Keratinocyte (primary cell): ENCODE measurements at regions not wholly inside any gene's neighbourhood (a gene's known extent, or its start where the extent isn't known, plus 50 kb on each side); places are given as distances from the start of the nearest gene placed in this dataset.

Experiments used
- DNase-seq: peaks from one replicate; pipeline ENCODE4 v3.0.0-alpha.2; 2011; ENCODE audit warnings: low read depth, missing footprints, low spot score
- FAIRE-seq: peaks from 2 replicates; lab custom pipeline; 2011; peaks lifted over from hg19 to GRCh38; lab: Jason Lieb, UNC
- H2AFZ ChIP-seq: 2 replicates; pipeline ENCODE4 v1.6.0; 2012; ENCODE audit warnings: low read length, control low read depth, inconsistent platforms; ENCODE audit not compliant: control insufficient read depth
- H3K27ac ChIP-seq: 2 replicates; pipeline ENCODE4 v1.5.1; 2011; ENCODE audit warnings: low read length; ENCODE audit not compliant: control insufficient read depth, insufficient read depth
- H3K27me3 ChIP-seq: 3 replicates; pipeline ENCODE4 v1.6.0; 2011; ENCODE audit warnings: low read length; ENCODE audit not compliant: control insufficient read depth, insufficient read depth; ENCODE audit errors: extremely low read depth
- H3K36me3 ChIP-seq, 2 experiments: 2 replicates in 1 of 2; 3 replicates in 1 of 2; pipeline ENCODE4 v1.5.1; 2011; ENCODE audit warnings: low read length in 2 of 2, mild to moderate bottlenecking in 1 of 2; ENCODE audit not compliant: control insufficient read depth in 2 of 2, insufficient read depth in 2 of 2; ENCODE audit errors: extremely low read depth in 1 of 2
- H3K4me1 ChIP-seq: 3 replicates; pipeline ENCODE4 v1.5.1; 2011; ENCODE audit warnings: low read length; ENCODE audit not compliant: control insufficient read depth, insufficient read depth; ENCODE audit errors: extremely low read depth
- H3K4me2 ChIP-seq: 3 replicates; pipeline ENCODE4 v1.6.0; 2011; ENCODE audit warnings: low read depth, low read length; ENCODE audit not compliant: control insufficient read depth, insufficient read depth; ENCODE audit errors: extremely low read depth
- H3K4me3 ChIP-seq, 3 experiments: fragments of 200-600 bp in 1 of 3; sonication (generic) in 1 of 3; 2 replicates in 2 of 3; 3 replicates in 1 of 3; pipeline ENCODE4 v1.5.1; 2011 to 2016; ENCODE audit warnings: low read length in 3 of 3, mild to moderate bottlenecking in 3 of 3, control low read depth in 2 of 3, inconsistent platforms in 1 of 3, low read depth in 1 of 3, mixed read lengths in 1 of 3, mixed run types in 1 of 3, moderate library complexity in 1 of 3; ENCODE audit not compliant: control insufficient read depth in 2 of 3, insufficient read depth in 2 of 3; ENCODE audit errors: extremely low read depth in 1 of 3
- H3K79me2 ChIP-seq: 2 replicates; pipeline ENCODE4 v1.6.0; 2012; ENCODE audit warnings: low read length; ENCODE audit not compliant: control insufficient read depth, insufficient read depth
- H3K9ac ChIP-seq: 3 replicates; pipeline ENCODE4 v1.6.0; 2011; ENCODE audit warnings: low read length; ENCODE audit not compliant: control insufficient read depth, insufficient read depth; ENCODE audit errors: extremely low read depth
- H3K9me1 ChIP-seq: 3 replicates; pipeline ENCODE4 v1.6.0; 2011; ENCODE audit warnings: low read length; ENCODE audit not compliant: control insufficient read depth, insufficient read depth; ENCODE audit errors: extremely low read depth
- H3K9me3 ChIP-seq: 2 replicates; pipeline ENCODE4 v1.5.1; 2012; ENCODE audit warnings: low read depth, low read length; ENCODE audit not compliant: control insufficient read depth
- H4K20me1 ChIP-seq: 3 replicates; pipeline ENCODE4 v1.6.0; 2011; ENCODE audit warnings: low read length; ENCODE audit not compliant: control insufficient read depth, insufficient read depth; ENCODE audit errors: extremely low read depth
- CTCF ChIP-seq, 3 experiments: IDR thresholded peaks in 1 of 3; conservative IDR thresholded peaks in 1 of 3; optimal IDR thresholded peaks in 1 of 3; 2 replicates in 2 of 3; 3 replicates in 1 of 3; pipeline versions ENCODE3 to v1.5.1; 2011; ENCODE audit warnings: low read length in 3 of 3, mild to moderate bottlenecking in 3 of 3, moderate library complexity in 2 of 3, control low read depth in 1 of 3, inconsistent platforms in 1 of 3; ENCODE audit not compliant: insufficient read depth in 2 of 3; ENCODE audit errors: extremely low read depth in 1 of 3
- EZH2 ChIP-seq: IDR thresholded peaks from one replicate; pipeline ENCODE4 v1.6.1; 2012; ENCODE audit warnings: inconsistent platforms, mild to moderate bottlenecking, low read length, moderate library complexity
- dilution Hi-C: fragments of 300-500 bp; cut with MboI; formaldehyde crosslinking; loops from one replicate; pipeline ENCODE4 v1.7.0; 2020; ENCODE audit warnings: low sequenced_read_pairs; ENCODE audit not compliant: extremely low pct_ligation_motif_present

GRCh38 chr3:124163689-124164088 is 171.8 kb upstream of the ROPN1 start:
- no peaks in the 10 kb centered on the region for H4K20me1 ChIP-seq
- H3K79me2 ChIP-seq, result no peaks in the 10 kb centered on the region
- no peak overlapping the region for H3K4me2 ChIP-seq
- dilution Hi-C loops, result no loop called here
- H3K4me3 ChIP-seq, result no peak overlapping the region
- H3K4me1 ChIP-seq, result no peaks in the 10 kb centered on the region
- H3K9me1 ChIP-seq, result no peaks in the 10 kb centered on the region
- no peak overlapping the region for H3K27ac ChIP-seq
- peaks cover 7% of the 10 kb centered on the region for H3K27me3 ChIP-seq
- TF ChIP-seq EZH2 (no peak), CTCF (optimal IDR thresholded peaks at IDR 0.05 in 1 of 3, IDR thresholded peaks at IDR 0.05 in 1 of 3, conservative IDR thresholded peaks at IDR 0.05 in 1 of 3; ENCODE audit: extremely low read depth in 1 of 3, insufficient read depth in 2 of 3, low read length in 3 of 3) (no peak)
- DNase-seq, result no peak
- no peak overlapping the region for H3K9ac ChIP-seq
- no peaks in the 10 kb centered on the region for H3K36me3 ChIP-seq
- H2AFZ ChIP-seq, result no peak overlapping the region
- no peak for FAIRE-seq
- H3K9me3 ChIP-seq, result no peaks in the 10 kb centered on the region

- Histone ChIP-seq H4K20me1 (no peaks in the 10 kb centered on the region), H3K9ac (no peak overlapping the region), H3K4me1 (no peaks in the 10 kb centered on the region), H3K36me3 (no peaks in the 10 kb centered on the region), H3K4me2 (no peak overlapping the region), H3K9me1 (no peaks in the 10 kb centered on the region), H3K9me3 (no peaks in the 10 kb centered on the region), H3K4me3 (no peak overlapping the region), H3K79me2 (no peaks in the 10 kb centered on the region), H3K27ac (no peak overlapping the region), H2AFZ (no peak overlapping the region), H3K27me3 (peaks cover 10% of the 10 kb centered on the region)
- DNase-seq (no peak), FAIRE-seq (no peak)
- TF ChIP-seq EZH2 (no peak), CTCF (optimal IDR thresholded peaks at IDR 0.05 in 1 of 3, IDR thresholded peaks at IDR 0.05 in 1 of 3, conservative IDR thresholded peaks at IDR 0.05 in 1 of 3; ENCODE audit: extremely low read depth in 1 of 3, insufficient read depth in 2 of 3, low read length in 3 of 3) (no peak)
- dilution Hi-C loops, result no loop called here
These were observed 176.3 kb upstream of the ROPN1 start for GRCh38 chr3:124168271-124168670.
